KG1 (cell line): ENCODE measurements at regions not wholly inside any gene's neighbourhood (a gene's known extent, or its start where the extent isn't known, plus 50 kb on each side); places are given as distances from the start of the nearest gene placed in this dataset.

Experiments
- DNase-seq: peaks from one replicate; lab custom pipeline; 2025; lab: John Stamatoyannopoulos, UW

- DNase-seq, result no peak
Measured at GRCh38 chr9:85260275-85260845, 481.4 kb downstream of the AGTPBP1 start.

DNA sequence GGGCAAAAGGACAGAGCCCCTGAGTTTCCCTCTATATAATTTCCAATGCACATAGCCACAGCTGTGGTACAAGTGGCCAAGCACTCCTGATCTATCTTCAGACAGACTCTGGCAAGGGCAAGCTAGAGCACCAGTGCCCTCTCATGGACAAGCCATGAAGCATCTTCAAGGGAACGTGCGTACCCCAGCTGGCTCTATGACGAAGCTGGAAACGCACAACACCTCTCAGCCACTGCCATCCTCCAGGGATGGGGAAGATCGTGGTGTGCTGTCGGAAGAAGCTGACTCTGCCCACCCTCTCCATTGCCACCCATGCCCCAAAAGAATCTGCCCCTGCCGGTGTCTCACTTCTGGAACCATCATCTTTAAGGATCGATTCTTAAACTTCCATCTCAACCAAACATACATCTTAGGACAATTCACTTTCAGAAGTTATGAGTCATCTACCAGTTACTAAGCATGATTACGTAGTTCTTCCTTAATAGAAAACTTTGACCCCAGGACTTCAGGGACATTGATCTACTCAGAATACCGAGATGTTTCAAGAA is 482.9 kb downstream of the AGTPBP1 start:
- no peak for DNase-seq

GRCh38 chr9:85258236-85258635 is 483.5 kb downstream of the AGTPBP1 start:
- no peak for DNase-seq

DNA sequence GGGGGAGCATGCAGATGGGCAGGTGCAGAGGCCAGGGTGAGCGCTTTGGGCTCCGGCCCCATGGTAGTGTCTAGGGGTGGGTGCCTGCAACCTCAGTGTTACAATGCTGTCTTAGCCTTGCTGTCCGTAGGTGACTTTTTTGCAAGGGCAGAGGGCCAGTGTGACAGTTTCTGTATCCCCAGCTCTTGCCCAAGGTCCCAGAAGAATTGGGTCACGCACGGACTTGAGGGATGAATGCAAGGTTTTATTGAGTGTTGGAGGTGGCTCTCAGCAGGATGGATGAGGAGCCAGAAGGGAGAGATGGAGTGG is 492.5 kb downstream of the AGTPBP1 start:
- no peak for DNase-seq

DNA sequence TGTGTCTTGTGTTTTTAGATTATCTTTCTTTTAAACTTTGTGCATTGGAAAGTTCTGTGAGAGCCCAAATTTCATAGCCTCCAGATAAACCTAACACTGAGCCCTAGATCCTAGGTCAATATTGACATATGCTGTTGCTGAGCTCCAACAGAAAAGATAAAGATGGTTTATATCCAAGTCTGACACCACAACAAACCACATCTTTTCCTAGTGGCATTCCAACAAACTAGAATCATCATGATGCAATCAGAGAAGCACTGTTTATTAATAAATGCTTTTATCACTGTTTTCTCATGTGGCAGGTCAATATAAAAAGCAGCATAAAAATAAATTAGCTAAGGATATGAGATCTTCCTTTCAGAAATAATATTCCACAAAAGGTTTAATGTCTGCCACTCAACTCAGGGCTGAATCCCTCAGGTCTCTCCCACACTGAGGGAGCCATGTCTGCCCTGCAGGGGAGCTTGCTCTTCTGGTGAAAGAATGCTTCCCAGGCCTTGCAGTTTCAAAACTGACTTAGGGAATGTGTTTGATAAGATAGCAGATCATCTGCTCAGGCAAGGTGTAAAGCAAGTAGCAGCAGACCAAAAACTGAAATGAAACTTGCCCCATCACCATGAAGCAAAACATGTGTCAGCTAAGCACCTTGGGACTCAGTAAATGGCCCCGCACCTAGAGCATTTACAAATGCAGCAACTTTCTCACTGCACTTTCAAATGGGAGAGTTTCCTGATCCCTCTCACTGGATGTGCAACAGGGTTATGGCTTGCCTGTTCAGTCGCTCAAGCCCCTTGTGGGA is 493.0 kb downstream of the AGTPBP1 start:
- no peak for DNase-seq

GRCh38 chr9:85246541-85246940 is 495.2 kb downstream of the AGTPBP1 start:
- DNase-seq, result no peak

DNA sequence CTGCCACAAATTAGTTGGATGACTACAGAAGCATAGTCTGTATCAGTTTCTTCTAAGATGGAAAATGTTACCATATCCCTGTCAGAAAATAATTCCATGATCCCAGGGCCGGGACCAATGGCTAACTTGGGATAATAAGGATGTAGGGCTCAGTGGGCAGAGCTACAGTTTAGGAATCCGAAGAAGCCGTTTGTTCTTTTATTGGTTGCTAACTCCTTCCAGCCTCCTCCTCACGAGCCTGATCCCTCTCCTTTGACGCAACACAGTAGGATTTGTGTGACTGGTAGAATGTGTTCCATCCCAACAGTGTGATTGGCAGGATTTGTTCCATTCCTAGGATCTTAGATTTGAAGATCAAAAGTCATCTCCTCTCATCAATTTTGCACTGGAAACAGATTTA is 496.9 kb downstream of the AGTPBP1 start:
- no peak for DNase-seq

DNA sequence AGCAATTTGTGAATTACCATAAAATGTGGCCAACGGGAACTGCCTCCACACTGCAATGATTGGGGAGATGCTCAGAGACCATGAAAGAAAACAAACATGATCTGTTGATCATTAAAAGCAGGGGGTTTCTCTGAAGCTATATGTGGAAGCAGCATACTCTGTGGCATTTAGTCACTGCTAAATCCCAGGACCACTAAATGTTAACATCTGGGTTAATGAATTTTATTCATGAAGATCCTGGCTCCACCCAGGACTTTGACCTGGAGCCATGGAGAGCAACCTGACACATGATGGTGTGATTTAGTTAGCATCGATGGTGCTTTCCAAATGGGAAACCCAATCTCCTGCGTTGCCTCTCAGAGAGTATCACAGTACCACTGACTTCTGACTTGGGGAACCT is 497.8 kb downstream of the AGTPBP1 start:
- DNase-seq, result no peak

DNA sequence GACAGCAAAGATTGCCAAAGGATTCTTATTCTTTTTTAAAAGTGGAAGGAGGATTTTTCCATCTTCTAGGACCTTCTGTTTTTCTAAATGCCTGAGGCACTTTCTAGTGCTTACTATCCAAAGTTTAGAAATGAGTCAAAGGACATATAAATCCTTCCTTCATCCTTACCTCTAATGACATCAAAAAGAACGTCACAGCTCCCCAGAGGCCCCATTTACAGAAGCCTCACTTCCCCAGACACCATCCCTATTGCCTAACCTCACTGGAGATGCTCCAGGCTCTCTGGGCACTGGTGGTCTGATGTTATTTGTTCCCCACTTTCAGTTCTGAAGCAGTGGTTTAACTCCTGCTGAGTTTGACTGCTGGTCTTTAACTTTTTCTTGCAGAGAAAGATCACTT is 504.3 kb downstream of the AGTPBP1 start:
- no peak for DNase-seq

- DNase-seq, result no peak
Measured at GRCh38 chr9:85230081-85230480, 511.7 kb downstream of the AGTPBP1 start.

DNA sequence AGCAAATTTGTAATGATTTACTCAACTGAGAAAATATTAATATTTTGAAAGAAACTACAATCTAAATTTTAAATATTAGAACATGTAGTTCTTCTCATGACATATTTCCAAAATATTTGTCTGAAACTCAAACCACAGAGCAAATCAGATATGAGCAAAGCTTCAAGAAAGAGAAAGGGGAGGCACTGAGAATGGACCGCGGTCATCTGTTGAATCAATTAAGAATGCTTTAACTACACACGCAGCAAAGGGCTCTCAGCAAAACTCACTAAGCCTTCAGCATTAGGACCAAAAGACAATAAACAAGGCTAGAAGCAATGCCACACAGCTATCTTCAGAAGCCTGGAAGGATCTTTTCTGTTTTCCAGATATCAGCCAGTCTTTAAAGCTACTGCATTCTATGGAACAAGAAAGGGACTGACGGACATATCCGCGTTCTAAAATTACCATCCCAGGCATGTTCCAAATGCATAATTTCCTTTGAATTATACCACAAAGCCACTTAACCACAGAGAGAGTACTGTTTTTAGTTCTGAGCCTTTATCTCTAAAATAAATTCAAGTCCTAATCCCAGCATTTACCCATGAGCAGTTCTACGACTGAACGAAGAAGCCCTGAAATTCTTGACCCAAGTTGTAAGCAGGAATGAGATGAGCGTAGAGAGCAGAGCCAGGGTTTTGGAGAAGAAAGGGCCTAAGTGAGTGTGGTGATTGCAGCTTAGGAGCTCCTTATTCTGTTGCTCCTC is 513.5 kb downstream of the AGTPBP1 start:
- no peak for DNase-seq

GRCh38 chr9:85225180-85225579 is 516.6 kb downstream of the AGTPBP1 start:
- no peak for DNase-seq

DNA sequence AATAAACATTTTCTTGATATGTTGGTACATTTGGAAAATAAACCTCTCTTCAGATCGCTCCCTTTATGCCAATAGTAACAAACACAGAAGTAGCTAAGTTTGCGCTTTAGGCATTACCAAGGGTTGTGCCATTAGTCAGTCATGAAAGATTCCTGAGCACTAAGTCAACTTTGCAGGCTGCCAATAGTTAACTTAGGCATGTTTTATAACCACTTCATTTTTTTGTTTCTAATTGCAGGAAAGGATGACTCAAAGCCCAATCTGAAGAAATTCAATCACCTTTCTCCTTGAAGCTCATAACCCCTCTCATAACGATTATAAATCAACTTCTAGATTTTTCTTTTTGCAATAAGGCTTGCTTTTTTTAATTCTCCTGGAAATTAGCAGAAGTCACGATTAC is 517.0 kb downstream of the AGTPBP1 start:
- no peak for DNase-seq

GRCh38 chr9:85224301-85224700 is 517.5 kb downstream of the AGTPBP1 start:
- no peak for DNase-seq

DNA sequence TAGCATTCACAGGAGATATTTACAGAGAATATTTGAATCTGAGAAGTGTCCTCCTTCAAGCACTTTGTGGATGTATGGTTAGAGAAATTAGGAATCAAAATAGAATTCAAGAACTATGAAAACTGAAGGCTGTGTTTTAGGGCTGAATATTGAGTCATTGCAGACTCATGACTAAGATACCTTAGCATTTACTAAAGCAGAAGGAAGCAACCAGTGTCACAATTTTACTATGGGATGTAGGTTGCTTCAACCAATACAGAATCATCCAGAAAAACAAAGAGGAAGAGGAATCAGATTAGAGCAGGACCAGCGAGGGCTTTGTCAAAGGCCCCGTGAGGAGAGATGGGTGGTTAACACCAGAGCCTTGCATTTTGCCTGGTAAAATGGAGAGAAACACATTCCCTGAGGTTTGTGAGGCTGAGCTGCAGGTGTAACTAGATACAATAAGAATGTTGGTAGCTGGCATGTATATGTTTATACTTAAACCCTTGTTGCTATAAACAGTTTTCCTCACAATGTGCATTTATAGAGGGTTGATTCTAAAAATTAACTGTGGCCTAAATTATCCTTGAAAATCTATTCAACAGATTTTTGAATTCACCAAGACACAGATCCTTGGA is 518.1 kb downstream of the AGTPBP1 start:
- DNase-seq, result no peak

DNA sequence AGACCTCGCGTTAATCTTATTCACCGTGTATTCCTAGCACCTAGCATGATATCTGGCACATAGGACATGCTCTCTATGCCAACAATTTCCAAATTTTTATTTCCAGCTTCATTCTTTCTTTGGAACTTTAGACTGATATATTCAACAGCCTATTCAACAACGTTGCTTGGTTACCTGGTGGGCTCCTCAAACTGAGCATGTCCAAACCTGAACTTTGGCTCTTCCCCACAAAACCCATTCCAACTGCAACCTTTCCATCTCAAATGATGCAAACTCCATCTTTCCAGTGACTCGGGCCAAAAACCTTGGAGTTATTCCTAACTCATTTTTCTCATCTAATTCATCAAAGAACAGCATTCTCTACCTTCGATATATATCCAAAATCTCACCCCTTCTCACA is 525.2 kb downstream of the AGTPBP1 start:
- DNase-seq, result no peak

GRCh38 chr9:85215961-85216360 is 525.8 kb downstream of the AGTPBP1 start:
- no peak for DNase-seq

GRCh38 chr9:85215416-85215815 is 526.3 kb downstream of the AGTPBP1 start:
- no peak for DNase-seq

- DNase-seq, result no peak
Measured at GRCh38 chr9:85213650-85214607, 527.8 kb downstream of the AGTPBP1 start.

GRCh38 chr9:85212887-85213286 is 528.9 kb downstream of the AGTPBP1 start:
- DNase-seq, result no peak

- DNase-seq, result no peak
Measured at GRCh38 chr9:85212209-85212608, 529.5 kb downstream of the AGTPBP1 start.
